ENCODE measurements at regions not wholly inside any gene's neighbourhood (a gene's known extent, or its start where the extent isn't known, plus 50 kb on each side); places are given as distances from the start of the nearest gene placed in this dataset.

GRCh38 chr13:112247471-112248405 lies 128.4 kb upstream of the SPACA7 start:
- no peaks in the 10 kb centered on the region for H3F3A ChIP-seq (replicated peaks; ENCODE audit: low read depth)
- Mint-ChIP-seq H3K9me3 (no peaks in the 10 kb centered on the region), H3K4me3 (no peak overlapping the region), H3K4me1 (peaks cover 15% of the 10 kb centered on the region), H3K36me3 (ENCODE audit: low read depth) (no peaks in the 10 kb centered on the region), H3K27me3 (ENCODE audit: insufficient read depth, low read depth, poor library complexity) (peaks cover 4% of the 10 kb centered on the region), H3K27ac (no peak overlapping the region)
- H2AFZ ChIP-seq, result peak overlapping the region; percentile 43
- peaks cover 8% of the 10 kb centered on the region; the same call in 1 of the 2 replicates for H3K4me1 ChIP-seq (ENCODE audit: insufficient read depth)
- ATAC-seq, result peak; percentile 61
- no peaks in the 10 kb centered on the region; the same call in 1 of the 2 replicates for H3K9me2 ChIP-seq (ENCODE audit: insufficient read depth)
- no peaks in the 10 kb centered on the region for H4K20me1 ChIP-seq (replicated peaks; ENCODE audit: insufficient read depth)
- H3K27me3 ChIP-seq (ENCODE audit: insufficient read depth), result no peaks in the 10 kb centered on the region
- no peak overlapping the region for H3K4me3 ChIP-seq
- no peak overlapping the region for H3K4me2 ChIP-seq
- H3K79me2 ChIP-seq (replicated peaks; ENCODE audit: insufficient read depth), result no peaks in the 10 kb centered on the region
- no peak for DNase-seq (ENCODE audit: low spot score)
- no peak overlapping the region for H3K27ac ChIP-seq (ENCODE audit: low read depth)
- no peak for TF ChIP-seq EZH2 (IDR thresholded peaks at IDR 0.05; ENCODE audit: low read depth, unreplicated experiment)
- no peak for TF ChIP-seq ZNF462 (CRISPR knock-in tag; IDR thresholded peaks at IDR 0.05)
- no peak for TF ChIP-seq ETS1 (IDR thresholded peaks at IDR 0.05)
- no peak for TF ChIP-seq NANOG (IDR thresholded peaks at IDR 0.05; ENCODE audit: borderline replicate concordance)
- no peak for TF ChIP-seq CREB1 (CRISPR knock-in tag; IDR thresholded peaks at IDR 0.05; ENCODE audit: low read depth)
- TF ChIP-seq JUNB (IDR thresholded peaks at IDR 0.05; ENCODE audit: unreplicated experiment), result no peak
- TF ChIP-seq REST (IDR thresholded peaks at IDR 0.05; ENCODE audit: unreplicated experiment), result no peak
- no peak for TF ChIP-seq ZNF114 (CRISPR knock-in tag; IDR thresholded peaks at IDR 0.05)
- no peak for TF ChIP-seq POLR2AphosphoS5 (IDR thresholded peaks at IDR 0.05; ENCODE audit: low read depth)
- no peak for TF ChIP-seq CTCF (conservative IDR thresholded peaks at IDR 0.05; ENCODE audit: low read depth in 2 of 2)
- no peak for TF ChIP-seq STAT1 (IDR thresholded peaks at IDR 0.05; ENCODE audit: unreplicated experiment)
- TF ChIP-seq EZH2phosphoT487 (IDR thresholded peaks at IDR 0.05; ENCODE audit: unreplicated experiment), result no peak
- no peak for TF ChIP-seq ZNF331 (CRISPR knock-in tag; IDR thresholded peaks at IDR 0.05; ENCODE audit: low read depth)
- H3K36me3 ChIP-seq (ENCODE audit: insufficient read depth), result no peaks in the 10 kb centered on the region

All from GM23338 (cell line).